ENCODE measurements at regions not wholly inside any gene's neighbourhood (a gene's known extent, or its start where the extent isn't known, plus 50 kb on each side); places are given as distances from the start of the nearest gene placed in this dataset.

DNA sequence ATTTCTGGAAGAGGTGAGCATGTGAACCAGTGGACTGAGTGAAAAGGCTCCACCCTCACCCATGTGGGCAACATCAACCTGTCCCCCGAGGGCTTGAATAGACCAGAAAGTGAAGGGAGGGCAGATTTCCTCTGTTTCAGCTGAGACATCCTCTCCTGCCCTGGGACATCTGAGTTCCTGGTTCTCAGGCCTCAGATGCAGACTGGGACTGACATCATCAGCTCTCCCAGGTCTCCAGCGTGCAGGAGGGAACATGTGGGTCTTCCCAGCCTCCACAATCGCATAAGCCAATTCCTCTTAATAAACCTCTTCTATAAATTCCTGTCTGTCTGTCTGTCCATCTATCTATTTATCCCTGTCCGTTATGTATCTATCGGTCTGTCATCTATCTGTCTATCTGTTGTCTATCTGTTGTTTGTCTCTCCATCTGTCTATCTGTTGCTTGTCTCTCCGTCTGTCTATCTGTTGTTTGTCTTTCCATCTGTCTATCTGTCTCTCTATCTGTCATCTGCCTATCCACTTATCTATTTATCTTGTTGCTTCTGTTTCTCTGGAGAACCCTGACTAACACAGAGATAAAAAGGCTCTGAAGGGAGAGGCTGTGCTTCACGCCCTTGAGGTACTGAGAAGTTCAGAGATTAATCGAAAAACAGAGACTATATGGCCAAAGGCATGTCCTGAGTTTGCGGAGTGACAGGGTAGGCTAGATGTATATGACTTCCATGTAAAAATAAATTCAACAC is 140.3 kb upstream of the PFKP start:
- H3K4me3 Mint-ChIP-seq = no peak overlapping the region
- Histone ChIP-seq H3K4me1 (ENCODE audit: control insufficient read depth in 2 of 2, insufficient read depth in 2 of 2, low read length in 2 of 2) (peaks cover 0 to 4% of the 10 kb centered on the region in 2 donors), H3K36me3 (replicated peaks in 1 of 2; ENCODE audit: control extremely low read depth in 1 of 2, control insufficient read depth in 1 of 2, extremely low read depth in 1 of 2, insufficient read depth in 2 of 2, low read length in 1 of 2) (no peaks in the 10 kb centered on the region), H2AFZ (ENCODE audit: insufficient read depth, low read depth, low read length, poor library complexity, severe bottlenecking) (no peak overlapping the region), H3K4me3 (ENCODE audit: control extremely low read depth in 1 of 5, extremely low read depth in 1 of 5, insufficient read depth in 1 of 5, low read depth in 2 of 5, low read length in 4 of 5) (no peak overlapping the region), H3K27ac (ENCODE audit: low read length in 2 of 2) (no peak overlapping the region), H3K9ac (ENCODE audit: low read length) (no peak overlapping the region), H3K4me2 (replicated peaks; ENCODE audit: low read depth, low read length, poor library complexity, severe bottlenecking) (no peak overlapping the region), H3K27me3 (replicated peaks in 1 of 4; ENCODE audit: control extremely low read depth in 1 of 4, control insufficient read depth in 3 of 4, insufficient read depth in 4 of 4, low read length in 3 of 4) (peaks cover 0 to 12% (median 3%) of the 10 kb centered on the region in 4 experiments), H3K79me2 (ENCODE audit: control insufficient read depth, insufficient read depth, low read length) (no peaks in the 10 kb centered on the region), H3K9me3 (ENCODE audit: control extremely low read depth in 1 of 3, control insufficient read depth in 2 of 3, insufficient read depth in 1 of 3, low read length in 2 of 3) (peaks cover 0 to 6% (median 0%) of the 10 kb centered on the region in 3 donors), H4K20me1 (ENCODE audit: control insufficient read depth, insufficient read depth, low read length, poor library complexity, severe bottlenecking) (no peaks in the 10 kb centered on the region)
- peaks cover 6% of the 10 kb centered on the region for H3K4me1 Mint-ChIP-seq
- peaks cover 24% of the 10 kb centered on the region for H3K27me3 Mint-ChIP-seq
- no peak for ATAC-seq (ENCODE audit: low read depth)
- H3K9me3 Mint-ChIP-seq (ENCODE audit: insufficient read depth) = no peaks in the 10 kb centered on the region
- ChIA-PET POLR2A (no interaction called here), CTCF (interaction anchor here (2.7 to 3.5 kb wide), 2 partner anchors 116 to 117 kb away, joined by 15 to 56 read pairs; no protein-coding TSS in a partner anchor)
- no peak overlapping the region for H3K27ac Mint-ChIP-seq
- no peak for DNase-seq
- intact Hi-C loops (cut with micrococcal nuclease) = no loop called here
- WGBS (ENCODE audit: insufficient coverage) = 80% methylated on average over 4 of the region's 9 CpGs
- TF ChIP-seq, protein P1, sequence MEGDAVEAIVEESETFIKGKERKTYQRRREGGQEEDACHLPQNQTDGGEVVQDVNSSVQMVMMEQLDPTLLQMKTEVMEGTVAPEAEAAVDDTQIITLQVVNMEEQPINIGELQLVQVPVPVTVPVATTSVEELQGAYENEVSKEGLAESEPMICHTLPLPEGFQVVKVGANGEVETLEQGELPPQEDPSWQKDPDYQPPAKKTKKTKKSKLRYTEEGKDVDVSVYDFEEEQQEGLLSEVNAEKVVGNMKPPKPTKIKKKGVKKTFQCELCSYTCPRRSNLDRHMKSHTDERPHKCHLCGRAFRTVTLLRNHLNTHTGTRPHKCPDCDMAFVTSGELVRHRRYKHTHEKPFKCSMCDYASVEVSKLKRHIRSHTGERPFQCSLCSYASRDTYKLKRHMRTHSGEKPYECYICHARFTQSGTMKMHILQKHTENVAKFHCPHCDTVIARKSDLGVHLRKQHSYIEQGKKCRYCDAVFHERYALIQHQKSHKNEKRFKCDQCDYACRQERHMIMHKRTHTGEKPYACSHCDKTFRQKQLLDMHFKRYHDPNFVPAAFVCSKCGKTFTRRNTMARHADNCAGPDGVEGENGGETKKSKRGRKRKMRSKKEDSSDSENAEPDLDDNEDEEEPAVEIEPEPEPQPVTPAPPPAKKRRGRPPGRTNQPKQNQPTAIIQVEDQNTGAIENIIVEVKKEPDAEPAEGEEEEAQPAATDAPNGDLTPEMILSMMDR (IDR thresholded peaks at IDR 0.05) = no peak
- TF ChIP-seq EZH2 (IDR thresholded peaks at IDR 0.05; ENCODE audit: borderline replicate concordance, insufficient read depth, low read depth, low read length, poor library complexity, severe bottlenecking) = no peak

DNA sequence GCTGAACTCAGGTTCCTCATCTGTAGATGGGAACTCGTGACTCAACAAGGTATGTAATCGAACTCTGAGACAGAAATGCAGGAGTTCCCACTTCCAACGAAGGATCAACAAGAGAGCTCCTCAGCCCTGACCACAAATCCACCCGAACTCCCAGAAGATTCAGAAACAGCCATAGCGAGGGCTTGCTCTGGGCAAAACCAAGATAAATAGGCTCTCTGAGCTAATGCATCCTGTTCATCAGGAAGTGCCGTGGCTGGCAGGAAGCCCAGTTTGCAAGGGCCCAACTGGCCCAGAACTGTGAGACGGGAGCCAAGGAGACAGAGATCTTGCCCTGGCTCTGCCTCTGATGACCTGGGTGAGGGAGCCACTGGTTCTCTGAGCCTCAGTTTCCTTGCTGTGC is 141.7 kb upstream of the PFKP start:
- H3K4me1 Mint-ChIP-seq = peaks cover 6% of the 10 kb centered on the region
- no peak overlapping the region for H3K27ac Mint-ChIP-seq
- DNase-seq (no peak), ATAC-seq (ENCODE audit: low read depth) (no peak)
- TF ChIP-seq, protein P1 (IDR thresholded peaks at IDR 0.05) = no peak
- TF ChIP-seq EZH2 (IDR thresholded peaks at IDR 0.05; ENCODE audit: borderline replicate concordance, insufficient read depth, low read depth, low read length, poor library complexity, severe bottlenecking) = no peak
- CTCF ChIA-PET = interaction anchor here (2.7 kb wide), 1 partner anchor 118 kb away, joined by 15 read pairs; no protein-coding TSS in a partner anchor
- Histone ChIP-seq H3K9me3 (ENCODE audit: control extremely low read depth in 1 of 3, control insufficient read depth in 2 of 3, insufficient read depth in 1 of 3, low read length in 2 of 3) (peaks cover 0 to 3% (median 0%) of the 10 kb centered on the region in 3 donors), H4K20me1 (ENCODE audit: control insufficient read depth, insufficient read depth, low read length, poor library complexity, severe bottlenecking) (no peaks in the 10 kb centered on the region), H3K9ac (ENCODE audit: low read length) (no peak overlapping the region), H3K36me3 (replicated peaks in 1 of 2; ENCODE audit: control extremely low read depth in 1 of 2, control insufficient read depth in 1 of 2, extremely low read depth in 1 of 2, insufficient read depth in 2 of 2, low read length in 1 of 2) (no peaks in the 10 kb centered on the region), H3K4me2 (replicated peaks; ENCODE audit: low read depth, low read length, poor library complexity, severe bottlenecking) (no peak overlapping the region), H2AFZ (ENCODE audit: insufficient read depth, low read depth, low read length, poor library complexity, severe bottlenecking) (peak overlapping the region; percentile 27), H3K79me2 (ENCODE audit: control insufficient read depth, insufficient read depth, low read length) (no peaks in the 10 kb centered on the region), H3K27ac (ENCODE audit: low read length in 2 of 2) (no peak overlapping the region), H3K4me1 (ENCODE audit: control insufficient read depth in 2 of 2, insufficient read depth in 2 of 2, low read length in 2 of 2) (peaks cover 0 to 4% of the 10 kb centered on the region in 2 donors), H3K4me3 (ENCODE audit: control extremely low read depth in 1 of 5, extremely low read depth in 1 of 5, insufficient read depth in 1 of 5, low read depth in 2 of 5, low read length in 4 of 5) (no peak overlapping the region), H3K27me3 (replicated peaks in 1 of 4; ENCODE audit: control extremely low read depth in 1 of 4, control insufficient read depth in 3 of 4, insufficient read depth in 4 of 4, low read length in 3 of 4) (peaks cover 0 to 16% (median 3%) of the 10 kb centered on the region in 4 experiments)
- no peak overlapping the region for H3K4me3 Mint-ChIP-seq
- intact Hi-C loops (cut with micrococcal nuclease) = no loop called here
- POLR2A ChIA-PET = no interaction called here
- H3K27me3 Mint-ChIP-seq = peaks cover 26% of the 10 kb centered on the region
- H3K9me3 Mint-ChIP-seq (ENCODE audit: insufficient read depth) = no peaks in the 10 kb centered on the region
- WGBS (ENCODE audit: insufficient coverage) = 3% methylated on average over 5 of the region's 7 CpGs

All from B cell (primary cell).